ENCODE measurements at regions not wholly inside any gene's neighbourhood (a gene's known extent, or its start where the extent isn't known, plus 50 kb on each side); places are given as distances from the start of the nearest gene placed in this dataset.
"Not testable (repeated sequence)": the region's sequence is repeated elsewhere in the genome, so short reads cannot be mapped to it uniquely, and the experiment has no call there.

GRCh38 chr10:21150166-21150565 is 253.1 kb upstream of the NEBL start:
- DNase-seq (ENCODE audit: low read depth in 2 of 3, low spot score in 2 of 3): no peak

DNA sequence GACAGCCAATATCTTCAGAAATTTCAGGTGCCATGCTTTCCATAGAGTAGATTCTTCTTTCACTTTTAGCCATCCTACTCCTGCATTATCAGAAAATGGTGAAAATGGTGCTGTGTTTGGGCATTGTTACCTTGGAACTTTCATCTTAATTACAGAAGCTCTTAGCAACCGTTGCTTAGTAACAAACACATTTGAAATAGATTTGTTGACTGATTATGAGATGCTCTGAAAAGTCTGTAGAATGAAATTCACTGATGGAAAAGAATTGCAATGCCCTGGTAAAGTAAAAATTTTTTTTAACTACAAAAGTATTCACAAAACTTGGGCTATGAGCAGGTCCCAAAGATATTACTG is 249.3 kb upstream of the NEBL start:
- DNase-seq (ENCODE audit: low read depth in 2 of 3, low spot score in 2 of 3): no peak

DNA sequence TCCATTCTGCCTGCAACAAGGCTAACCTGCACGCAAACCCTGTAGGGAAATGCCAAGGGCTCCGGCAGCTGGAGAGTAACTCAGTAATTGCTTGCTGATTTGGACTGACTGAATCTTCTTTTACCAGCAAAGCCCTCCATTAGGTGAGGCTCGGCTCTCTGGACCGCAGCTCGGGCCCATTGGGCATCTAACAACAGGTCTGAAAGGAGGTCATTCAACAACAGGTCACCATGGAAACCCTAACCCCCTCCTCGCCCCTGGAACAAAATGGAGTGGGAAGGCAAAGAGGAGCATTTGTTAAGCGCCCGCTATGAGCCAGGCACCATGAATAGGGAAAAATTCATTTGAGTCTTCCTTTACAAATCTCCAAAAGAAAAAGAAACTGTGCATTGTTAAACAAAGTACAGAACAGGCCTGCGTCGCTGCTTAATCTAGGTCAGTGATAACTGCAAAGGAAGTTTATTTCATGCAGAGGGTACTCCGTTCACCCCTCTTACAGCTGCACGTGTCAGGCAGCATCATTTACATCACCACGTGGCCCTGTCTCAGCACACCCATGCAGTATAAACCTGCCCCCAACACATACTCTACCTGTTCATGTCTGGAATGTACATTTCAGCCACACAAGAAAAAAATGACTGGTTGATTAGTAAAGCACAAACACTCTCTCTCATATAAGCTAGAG is 248.8 kb upstream of the NEBL start:
- DNase-seq (ENCODE audit: low read depth in 2 of 3, low spot score in 2 of 3): no peak

DNA sequence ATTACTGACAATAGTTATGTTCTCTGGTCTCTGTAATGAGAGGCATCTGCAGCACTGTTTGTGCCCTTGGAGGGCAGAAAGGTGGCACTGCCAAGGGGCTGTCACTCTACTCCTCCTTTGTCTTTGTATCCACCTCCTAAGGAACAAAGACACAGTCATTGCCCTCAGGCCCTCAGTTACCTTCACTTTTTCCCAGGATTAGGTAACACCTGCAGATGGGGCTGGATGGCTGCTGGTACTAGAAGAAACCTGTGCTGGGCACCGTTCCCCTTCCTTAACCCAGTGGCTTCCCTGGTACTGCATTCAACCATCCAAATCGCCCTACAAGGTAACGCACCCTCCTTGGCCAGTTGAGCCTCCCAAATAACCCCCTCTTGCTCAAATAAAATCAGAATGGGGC is 246.9 kb upstream of the NEBL start:
- no peak for DNase-seq (ENCODE audit: low read depth in 2 of 3, low spot score in 2 of 3)

- DNase-seq (ENCODE audit: low read depth in 2 of 3, low spot score in 2 of 3): no peak
Measured at GRCh38 chr10:21141946-21142492, 244.9 kb upstream of the NEBL start.

DNA sequence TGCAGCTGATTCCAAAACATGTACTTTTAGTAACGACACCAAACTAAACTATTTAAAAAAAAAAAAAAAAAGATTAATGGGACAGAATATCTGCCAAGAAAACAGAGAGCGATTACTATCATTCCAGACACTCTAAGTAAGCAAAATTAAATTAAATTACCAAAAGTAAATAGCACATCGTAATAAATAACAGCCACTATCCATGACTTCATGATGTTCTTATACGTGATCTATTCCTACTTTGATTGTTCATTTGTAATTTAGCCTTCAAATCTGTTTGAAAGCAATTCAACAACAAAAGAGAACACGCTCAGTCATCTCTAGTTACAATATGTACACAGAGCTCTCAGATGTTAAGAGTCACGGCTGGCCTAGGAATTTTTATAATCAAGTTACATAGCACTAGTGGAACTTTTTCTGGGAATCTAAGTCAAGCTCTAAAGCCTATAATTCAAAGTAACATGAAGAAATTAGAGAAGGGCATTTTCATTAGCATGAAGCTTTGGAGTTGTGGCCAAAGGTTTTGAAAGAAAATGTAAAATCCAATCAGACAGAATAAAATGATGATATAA is 241.7 kb upstream of the NEBL start:
- no peak for DNase-seq (ENCODE audit: low read depth in 2 of 3, low spot score in 2 of 3)

DNA sequence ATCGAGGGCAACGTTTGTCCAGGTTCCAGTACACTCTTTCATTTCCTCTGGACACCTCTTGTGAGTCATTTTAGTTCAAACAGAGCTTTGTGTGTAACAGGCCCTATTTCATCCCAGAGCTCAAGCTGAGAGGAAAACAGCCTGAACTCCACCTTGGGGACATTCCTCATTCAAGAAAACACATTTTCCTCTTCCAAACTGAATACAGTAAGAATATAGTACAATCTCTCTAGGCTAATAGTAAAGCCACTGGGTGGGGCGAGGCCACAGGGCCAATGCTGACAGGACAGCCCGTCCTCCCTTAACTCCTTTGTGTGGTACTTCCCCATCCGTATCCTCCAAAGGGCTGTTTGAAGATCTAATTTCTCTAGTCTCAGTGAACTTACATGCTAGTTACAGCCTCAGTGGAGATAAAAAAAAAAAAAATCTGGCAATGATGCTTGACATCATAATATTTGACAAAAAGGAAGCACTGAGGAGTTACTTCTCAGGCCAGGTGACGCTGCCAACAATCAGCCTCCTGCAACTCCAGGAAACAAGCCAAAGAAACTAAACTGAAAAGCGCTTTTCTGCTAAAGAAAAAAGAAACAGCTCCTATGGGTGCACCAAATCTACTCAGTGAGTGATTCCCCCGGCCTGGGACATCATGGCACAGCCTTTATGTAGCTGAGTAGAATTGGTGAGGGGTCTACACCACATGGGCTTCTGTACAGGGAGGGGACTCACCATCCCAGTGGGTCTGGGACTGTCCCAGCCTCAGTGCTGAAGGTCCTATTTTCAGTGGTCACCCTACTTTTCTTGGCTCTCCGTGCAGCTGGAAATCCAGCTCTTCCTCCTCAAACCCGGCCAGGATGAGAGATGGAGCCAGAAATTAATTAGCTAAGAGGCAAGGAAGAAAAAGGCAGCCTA is 238.2 kb upstream of the NEBL start:
- no peak for DNase-seq (ENCODE audit: low read depth in 2 of 3, low spot score in 2 of 3)

DNA sequence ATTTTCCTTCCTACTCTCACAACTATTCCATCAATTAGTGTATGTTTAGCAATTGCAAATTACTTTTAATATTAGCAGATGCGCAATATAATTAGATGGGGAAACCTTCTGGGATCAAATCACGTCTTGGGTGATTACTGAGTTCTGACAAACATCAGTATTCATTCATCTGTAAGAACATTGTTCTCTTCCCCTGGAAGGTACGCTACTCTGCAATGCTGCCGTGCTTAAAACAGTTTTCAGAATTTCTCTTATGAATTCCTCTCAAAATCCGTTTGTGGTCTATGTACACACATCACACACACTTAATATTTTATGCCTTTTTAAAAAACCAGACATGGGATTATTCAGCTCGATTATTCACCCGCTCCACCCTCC is 237.5 kb upstream of the NEBL start:
- no peak for DNase-seq (ENCODE audit: low read depth in 2 of 3, low spot score in 2 of 3)

- no peak for DNase-seq (ENCODE audit: low read depth in 2 of 3, low spot score in 2 of 3)
Measured at GRCh38 chr10:21130683-21131442, 233.8 kb upstream of the NEBL start.

- no peak for DNase-seq (ENCODE audit: low read depth in 2 of 3, low spot score in 2 of 3)
Measured at GRCh38 chr10:21130108-21130507, 233.0 kb upstream of the NEBL start.

GRCh38 chr10:21125471-21126228 is 228.5 kb upstream of the NEBL start:
- no peak for DNase-seq (ENCODE audit: low read depth in 2 of 3, low spot score in 2 of 3)

DNA sequence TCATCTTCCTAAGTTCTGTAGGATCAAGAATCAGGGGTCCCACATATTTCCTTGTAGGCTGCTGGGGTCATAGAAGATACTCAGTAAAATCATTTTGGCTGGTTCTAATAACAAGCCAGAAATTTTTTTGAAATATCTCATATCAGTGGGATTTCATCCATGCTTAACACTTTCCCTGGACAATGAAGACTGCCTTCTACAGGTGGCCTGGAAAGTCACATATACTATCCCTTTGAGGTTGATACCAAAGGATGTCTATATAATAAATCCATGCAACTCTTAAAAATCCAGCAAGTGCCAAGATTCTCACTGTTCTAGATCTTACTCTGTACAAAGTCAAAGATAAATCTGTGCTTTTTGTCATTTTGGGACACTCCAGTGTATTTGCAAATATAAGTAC is 225.8 kb upstream of the NEBL start:
- DNase-seq (ENCODE audit: low read depth in 2 of 3, low spot score in 2 of 3): no peak

DNA sequence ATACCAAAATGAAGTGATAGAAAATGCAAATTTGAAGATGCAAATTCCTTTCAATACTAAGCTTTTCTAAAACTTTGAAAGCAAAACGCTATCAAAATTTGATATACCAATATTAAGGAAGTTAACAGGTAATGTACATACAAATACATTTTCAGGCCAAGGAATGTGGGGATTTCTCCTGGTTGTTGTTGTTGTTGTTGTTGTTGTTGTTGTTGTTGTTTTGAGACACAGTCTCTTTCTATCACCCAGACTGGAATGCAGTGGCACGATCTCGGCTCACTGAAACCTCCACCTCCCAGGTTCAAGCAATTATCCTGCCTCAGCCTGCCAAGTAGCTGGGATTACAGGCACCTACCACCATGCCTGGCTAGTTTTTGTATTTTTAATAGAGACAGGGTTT is 224.7 kb upstream of the NEBL start:
- DNase-seq (ENCODE audit: low read depth in 2 of 3, low spot score in 2 of 3): not testable (repeated sequence)

DNA sequence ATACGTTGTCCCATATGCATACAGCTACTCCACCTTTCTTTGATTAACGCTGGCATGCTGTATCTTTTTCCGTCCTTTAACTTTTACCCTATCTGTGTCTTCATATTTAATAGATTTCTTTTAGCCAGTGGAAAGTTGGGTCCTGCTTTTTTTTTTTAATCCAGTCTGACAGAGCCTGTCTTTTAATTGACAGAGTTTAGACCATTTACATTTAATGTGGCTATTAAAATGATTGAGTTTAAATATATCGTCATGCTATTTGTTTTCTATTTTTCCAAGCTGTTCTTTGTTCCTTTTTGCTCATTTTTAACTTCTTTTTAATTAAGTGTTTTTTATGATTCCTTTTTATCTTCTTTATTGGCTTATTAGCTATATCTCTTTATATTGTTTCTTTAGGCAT is 217.6 kb upstream of the NEBL start:
- DNase-seq (ENCODE audit: low read depth in 2 of 3, low spot score in 2 of 3): no peak

DNA sequence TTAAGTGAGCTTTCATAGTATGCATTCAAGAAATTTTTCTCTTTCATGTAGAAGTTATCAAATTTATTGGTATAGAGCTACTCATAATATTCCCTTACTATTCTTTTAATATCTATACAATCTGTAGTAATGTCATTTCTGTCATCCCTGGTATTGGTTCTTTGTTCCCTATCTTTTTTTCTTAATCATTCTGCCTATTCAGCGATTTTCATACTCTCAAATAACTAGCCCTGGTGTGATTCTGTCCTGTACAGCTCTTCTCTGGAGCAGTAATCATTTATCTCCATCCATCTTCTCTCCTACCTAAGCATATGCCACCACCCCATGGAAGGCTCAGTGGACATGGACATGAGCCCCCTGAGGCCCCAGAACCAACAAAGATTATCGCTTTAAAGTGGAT is 213.2 kb upstream of the NEBL start:
- no peak for DNase-seq (ENCODE audit: low read depth in 2 of 3, low spot score in 2 of 3)

- DNase-seq (ENCODE audit: low read depth in 2 of 3, low spot score in 2 of 3): not testable (repeated sequence)
Measured at GRCh38 chr10:21106931-21107330, 209.8 kb upstream of the NEBL start.

- not testable (repeated sequence) for DNase-seq (ENCODE audit: low read depth in 2 of 3, low spot score in 2 of 3)
Measured at GRCh38 chr10:21105331-21105730, 208.2 kb upstream of the NEBL start.

DNA sequence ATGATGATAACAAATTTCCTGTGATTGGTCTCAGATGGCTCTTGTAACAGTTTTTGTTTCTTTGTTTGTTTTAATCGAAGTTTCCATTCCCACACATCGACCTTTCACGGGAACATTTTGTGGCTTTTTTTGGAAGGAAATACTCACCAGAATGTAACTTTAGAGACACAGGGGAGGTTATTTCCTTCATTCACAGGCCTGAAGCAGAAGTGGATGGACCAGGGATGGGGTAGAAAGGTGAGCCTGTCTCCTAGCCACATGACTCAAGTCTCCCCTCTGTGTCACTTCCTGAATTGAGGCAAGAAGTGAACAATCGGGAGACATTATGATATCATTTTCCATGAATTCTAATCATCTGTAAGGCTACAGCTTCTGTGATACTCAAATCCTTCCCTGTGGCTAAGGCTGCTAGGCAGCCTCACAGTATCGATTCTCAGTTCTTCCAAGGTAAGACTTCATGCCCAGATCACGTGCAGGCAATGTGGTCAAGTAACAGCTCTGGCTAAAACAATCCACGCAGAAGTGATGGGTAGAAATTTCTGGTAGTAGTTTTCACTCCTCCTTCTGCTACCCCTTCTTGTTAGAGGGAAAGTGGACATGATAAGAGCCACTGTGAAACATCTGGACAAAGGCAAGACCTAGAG is 203.9 kb upstream of the NEBL start:
- no peak for DNase-seq (ENCODE audit: low read depth in 2 of 3, low spot score in 2 of 3)

DNA sequence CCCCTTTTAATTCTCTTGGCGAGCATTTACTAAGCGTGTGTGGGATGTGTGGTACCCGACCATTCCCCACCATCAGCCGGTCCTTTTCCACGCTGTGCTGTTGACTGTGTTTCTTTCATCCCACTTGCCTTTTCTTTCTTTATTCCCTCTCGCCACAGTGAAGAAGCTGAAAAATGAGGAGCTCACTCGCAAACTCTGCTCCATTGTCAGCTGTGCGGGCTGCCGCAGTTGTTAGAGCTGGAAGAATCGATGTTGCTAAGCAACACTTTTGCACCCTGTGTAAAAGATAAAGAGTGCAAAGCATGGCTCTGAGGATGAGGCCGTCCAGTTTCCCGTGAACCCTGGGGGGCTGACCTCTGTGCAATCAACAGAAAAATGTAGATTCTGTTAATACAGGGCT is 203.1 kb upstream of the NEBL start:
- DNase-seq (ENCODE audit: low read depth in 2 of 3, low spot score in 2 of 3): no peak
